Activated naive CD8-positive, alpha-beta T cell treated with anti-CD3 and anti-CD28 coated beads, Interleukin-2, amount 10 ng/mL, durations not matched to agents 7 days and 5 days (primary cell): ENCODE measurements at regions not wholly inside any gene's neighbourhood (a gene's known extent, or its start where the extent isn't known, plus 50 kb on each side); places are given as distances from the start of the nearest gene placed in this dataset.
"Not testable (repeated sequence)": the region's sequence is repeated elsewhere in the genome, so short reads cannot be mapped to it uniquely, and the experiment has no call there.

Experiments
- ATAC-seq: fragments of 150-1000 bp; cut with Tn5 transposase; one replicate; pipeline ENCODE4 v1.10.0; 2021; ENCODE audit warnings: low read depth, moderate library complexity
- POLR2A ChIA-PET: fragments of 350-600 bp; sonication (Branson Sonifier 250); formaldehyde crosslinking; loops from one replicate; lab custom pipeline; 2021; ENCODE audit warnings: antibody characterized with exemption; lab: Charles Lee
- DNase-seq: peaks from one replicate; pipeline ENCODE4 v3.0.0; 2021
- H3K27ac Mint-ChIP-seq: one replicate; pipeline ENCODE4 v1.8.0; 2022; ENCODE audit warnings: mild to moderate bottlenecking, mixed read lengths
- H3K27me3 Mint-ChIP-seq: one replicate; pipeline ENCODE4 v1.8.0; 2022; ENCODE audit warnings: mild to moderate bottlenecking, moderate library complexity, mixed read lengths
- H3K36me3 Mint-ChIP-seq: one replicate; pipeline ENCODE4 v1.8.0; 2021; ENCODE audit warnings: mild to moderate bottlenecking, mixed read lengths
- H3K4me1 Mint-ChIP-seq: one replicate; pipeline ENCODE4 v1.8.0; 2021; ENCODE audit warnings: mixed read lengths
- H3K4me3 Mint-ChIP-seq: one replicate; pipeline ENCODE4 v1.8.0; 2022; ENCODE audit warnings: mild to moderate bottlenecking, moderate library complexity, mixed read lengths
- H3K9me3 Mint-ChIP-seq: one replicate; pipeline ENCODE4 v1.8.0; 2021; ENCODE audit warnings: mixed read lengths

- Mint-ChIP-seq H3K27me3 (peaks cover 24% of the 10 kb centered on the region), H3K9me3 (peaks cover 3% of the 10 kb centered on the region), H3K27ac (no peak overlapping the region), H3K36me3 (no peaks in the 10 kb centered on the region), H3K4me1 (no peaks in the 10 kb centered on the region), H3K4me3 (no peak overlapping the region)
- no peak for ATAC-seq
- POLR2A ChIA-PET = no interaction called here
- no peak for DNase-seq
Observed at GRCh38 chr1:147413110-147413605, 128.1 kb upstream of the BCL9 start.

GRCh38 chr1:147414505-147415163, 126.7 kb upstream of the BCL9 start:
- no peaks in the 10 kb centered on the region for H3K36me3 Mint-ChIP-seq
- peaks cover under 1% of the 10 kb centered on the region for H3K9me3 Mint-ChIP-seq
- POLR2A ChIA-PET = no interaction called here
- DNase-seq = no peak
- H3K4me3 Mint-ChIP-seq = no peak overlapping the region
- no peak overlapping the region for H3K27ac Mint-ChIP-seq
- H3K27me3 Mint-ChIP-seq = peaks cover 33% of the 10 kb centered on the region
- ATAC-seq = no peak
- no peaks in the 10 kb centered on the region for H3K4me1 Mint-ChIP-seq

- Mint-ChIP-seq H3K27me3 (peaks cover 33% of the 10 kb centered on the region), H3K4me3 (no peak overlapping the region), H3K9me3 (no peaks in the 10 kb centered on the region), H3K4me1 (no peaks in the 10 kb centered on the region), H3K27ac (no peak overlapping the region), H3K36me3 (no peaks in the 10 kb centered on the region)
- DNase-seq (no peak), ATAC-seq (no peak)
- POLR2A ChIA-PET = no interaction called here
Observed at GRCh38 chr1:147417024-147417423, 124.3 kb upstream of the BCL9 start.

- H3K27me3 Mint-ChIP-seq, H3K4me1 Mint-ChIP-seq, POLR2A ChIA-PET, ATAC-seq, DNase-seq, H3K27ac Mint-ChIP-seq, H3K36me3 Mint-ChIP-seq, H3K9me3 Mint-ChIP-seq, H3K4me3 Mint-ChIP-seq: not testable (repeated sequence)
Observed at GRCh38 chr1:147423100-147423827, 118.0 kb upstream of the BCL9 start.

DNA sequence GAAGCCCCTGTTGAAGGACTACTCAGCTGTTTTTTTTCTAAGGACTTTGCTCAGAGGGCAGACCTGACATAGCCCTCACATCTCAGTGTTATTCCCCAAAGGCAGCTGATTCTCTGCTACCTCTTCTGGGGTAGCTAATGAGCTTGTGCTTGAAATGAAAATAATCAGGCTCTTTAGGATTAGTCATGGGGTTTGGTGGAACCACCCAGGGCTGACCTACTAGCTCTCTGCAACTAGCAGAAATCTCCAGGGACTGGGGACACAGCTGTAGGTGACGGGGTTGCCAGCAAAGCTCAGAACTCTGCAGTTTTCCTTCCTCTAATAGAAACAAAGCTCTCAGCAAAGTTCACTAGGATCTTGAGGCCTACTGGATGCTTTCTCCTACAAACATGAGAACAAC, 106.4 kb upstream of the BCL9 start:
- Mint-ChIP-seq H3K36me3 (no peaks in the 10 kb centered on the region), H3K4me3 (no peak overlapping the region), H3K4me1 (peaks cover 7% of the 10 kb centered on the region), H3K27me3 (peaks cover 5% of the 10 kb centered on the region), H3K27ac (no peak overlapping the region), H3K9me3 (no peaks in the 10 kb centered on the region)
- POLR2A ChIA-PET = no interaction called here
- DNase-seq (no peak), ATAC-seq (no peak)

GRCh38 chr1:147444381-147444780, 96.9 kb upstream of the BCL9 start:
- no peak overlapping the region for H3K27ac Mint-ChIP-seq
- POLR2A ChIA-PET = no interaction called here
- ATAC-seq (no peak), DNase-seq (no peak)
- H3K36me3 Mint-ChIP-seq = no peaks in the 10 kb centered on the region
- H3K4me1 Mint-ChIP-seq = no peaks in the 10 kb centered on the region
- H3K27me3 Mint-ChIP-seq = peaks cover 2% of the 10 kb centered on the region
- H3K4me3 Mint-ChIP-seq = no peak overlapping the region
- peaks cover 25% of the 10 kb centered on the region for H3K9me3 Mint-ChIP-seq

DNA sequence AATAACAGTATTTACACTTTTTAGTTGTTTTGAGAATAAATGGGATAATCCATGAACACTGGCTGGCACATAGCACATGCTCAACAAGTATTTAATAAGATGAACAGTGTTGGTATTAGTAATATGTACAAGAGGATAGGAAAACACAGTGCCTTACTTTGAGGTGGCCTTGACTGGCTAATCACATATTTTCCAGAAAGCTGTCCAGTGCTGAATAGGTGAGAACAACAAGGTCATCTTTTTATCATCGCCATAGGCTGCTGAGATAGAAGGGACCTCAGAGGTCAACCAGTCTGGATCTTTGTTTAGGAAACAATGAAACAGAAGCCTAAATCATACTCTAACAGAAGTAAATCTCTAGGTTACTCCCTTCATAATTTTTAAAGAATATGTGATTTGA, 89.7 kb upstream of the BCL9 start:
- no peak overlapping the region for H3K27ac Mint-ChIP-seq
- ATAC-seq (no peak), DNase-seq (no peak)
- H3K4me1 Mint-ChIP-seq = no peaks in the 10 kb centered on the region
- POLR2A ChIA-PET = no interaction called here
- H3K27me3 Mint-ChIP-seq = peaks cover 3% of the 10 kb centered on the region
- peaks cover 6% of the 10 kb centered on the region for H3K9me3 Mint-ChIP-seq
- no peak overlapping the region for H3K4me3 Mint-ChIP-seq
- H3K36me3 Mint-ChIP-seq = no peaks in the 10 kb centered on the region

DNA sequence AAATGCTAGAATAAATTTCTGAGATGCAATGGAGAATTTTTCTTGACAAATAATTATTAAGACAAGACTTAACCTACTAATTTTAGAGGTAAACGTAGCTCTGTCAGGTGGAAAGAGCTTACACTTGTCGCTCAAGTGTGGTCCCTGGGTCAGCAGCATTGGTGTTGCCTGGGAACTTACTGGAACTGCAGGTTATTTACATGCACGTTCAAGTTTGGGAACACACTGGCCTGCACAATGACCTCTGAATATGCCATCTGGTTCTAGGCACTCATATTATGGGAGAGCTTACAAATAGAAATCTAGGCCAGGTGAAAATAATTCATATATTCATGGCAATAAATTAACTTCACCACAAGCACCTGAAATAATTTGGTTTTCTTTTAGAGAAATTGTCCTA, 88.5 kb upstream of the BCL9 start:
- no peak overlapping the region for H3K27ac Mint-ChIP-seq
- ATAC-seq (no peak), DNase-seq (no peak)
- H3K4me1 Mint-ChIP-seq = no peaks in the 10 kb centered on the region
- POLR2A ChIA-PET = no interaction called here
- H3K36me3 Mint-ChIP-seq = no peaks in the 10 kb centered on the region
- no peak overlapping the region for H3K4me3 Mint-ChIP-seq
- peaks cover 8% of the 10 kb centered on the region for H3K27me3 Mint-ChIP-seq
- no peaks in the 10 kb centered on the region for H3K9me3 Mint-ChIP-seq

DNA sequence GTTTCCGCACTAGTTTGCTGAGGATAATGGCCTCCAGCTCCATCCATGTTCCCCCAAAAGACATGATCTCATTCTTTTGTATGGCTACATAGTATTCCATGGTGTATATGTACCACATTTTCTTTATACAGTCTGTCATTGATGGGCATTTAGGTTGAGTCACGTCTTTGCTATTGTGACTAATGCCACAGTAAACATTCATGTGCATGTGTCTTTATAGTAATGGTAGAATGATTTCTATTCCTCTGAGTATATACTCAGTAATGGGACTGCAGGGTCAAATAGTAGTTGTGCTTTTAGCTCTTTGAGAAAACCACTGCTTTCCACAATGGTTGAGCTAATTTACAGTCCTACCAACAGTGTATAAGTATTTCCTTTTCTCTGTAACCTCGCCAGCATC, 78.3 kb upstream of the BCL9 start:
- peaks cover 22% of the 10 kb centered on the region for H3K9me3 Mint-ChIP-seq
- H3K4me1 Mint-ChIP-seq = no peaks in the 10 kb centered on the region
- DNase-seq (no peak), ATAC-seq (no peak)
- POLR2A ChIA-PET = no interaction called here
- H3K4me3 Mint-ChIP-seq = no peak overlapping the region
- H3K36me3 Mint-ChIP-seq = no peaks in the 10 kb centered on the region
- H3K27me3 Mint-ChIP-seq = peaks cover 39% of the 10 kb centered on the region
- H3K27ac Mint-ChIP-seq = no peak overlapping the region

DNA sequence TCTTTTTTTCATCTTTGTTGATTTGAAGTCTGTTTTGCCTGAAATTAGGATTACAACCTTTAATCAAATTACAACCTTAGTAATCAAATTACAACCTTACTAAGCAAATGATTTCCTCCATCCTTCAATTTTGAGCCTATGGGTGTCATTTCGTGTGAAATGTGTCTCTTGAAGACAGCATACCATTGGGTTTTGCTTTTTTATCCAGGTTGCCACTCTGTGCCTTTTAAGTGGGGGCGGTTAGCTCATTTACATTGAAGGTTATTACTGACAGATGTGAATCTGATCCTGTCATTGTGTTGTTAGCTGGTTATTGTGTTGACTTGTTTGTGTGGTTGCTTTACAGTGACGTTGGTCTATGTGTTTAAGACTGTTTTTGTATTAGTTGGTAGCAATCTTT, 74.8 kb upstream of the BCL9 start:
- Mint-ChIP-seq H3K36me3 (no peaks in the 10 kb centered on the region), H3K9me3 (peaks cover 24% of the 10 kb centered on the region), H3K4me1 (no peaks in the 10 kb centered on the region), H3K27me3 (peaks cover 39% of the 10 kb centered on the region), H3K4me3 (no peak overlapping the region), H3K27ac (no peak overlapping the region)
- DNase-seq (no peak), ATAC-seq (no peak)
- POLR2A ChIA-PET = no interaction called here

- no peak overlapping the region for H3K27ac Mint-ChIP-seq
- peaks cover 23% of the 10 kb centered on the region for H3K9me3 Mint-ChIP-seq
- ATAC-seq (no peak), DNase-seq (no peak)
- no peaks in the 10 kb centered on the region for H3K36me3 Mint-ChIP-seq
- H3K4me1 Mint-ChIP-seq = no peaks in the 10 kb centered on the region
- H3K4me3 Mint-ChIP-seq = no peak overlapping the region
- POLR2A ChIA-PET = no interaction called here
- H3K27me3 Mint-ChIP-seq = peaks cover 27% of the 10 kb centered on the region
Observed at GRCh38 chr1:147470079-147470478, 71.2 kb upstream of the BCL9 start.

DNA sequence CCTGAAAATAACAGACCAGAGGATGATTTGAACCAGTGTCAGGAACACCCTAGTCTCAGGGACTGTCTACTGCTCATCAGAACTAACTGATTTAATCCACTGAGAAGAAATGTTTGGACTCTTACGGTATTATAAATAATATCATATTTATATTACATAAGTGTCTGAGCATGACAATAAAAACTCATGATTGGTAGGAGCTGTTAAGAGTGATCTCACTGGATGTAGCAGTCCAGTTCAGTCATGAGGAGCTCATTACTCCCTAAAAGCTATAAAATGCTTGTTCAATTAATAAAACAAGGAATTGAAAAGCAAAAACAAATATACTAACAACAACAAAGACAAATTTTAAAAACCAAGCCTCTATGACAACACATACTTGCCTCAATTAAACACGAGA, 68.8 kb upstream of the BCL9 start:
- no peaks in the 10 kb centered on the region for H3K4me1 Mint-ChIP-seq
- H3K9me3 Mint-ChIP-seq = peaks cover 3% of the 10 kb centered on the region
- H3K4me3 Mint-ChIP-seq = no peak overlapping the region
- H3K27me3 Mint-ChIP-seq = peaks cover 9% of the 10 kb centered on the region
- DNase-seq (no peak), ATAC-seq (no peak)
- H3K36me3 Mint-ChIP-seq = no peaks in the 10 kb centered on the region
- no peak overlapping the region for H3K27ac Mint-ChIP-seq
- POLR2A ChIA-PET = no interaction called here

DNA sequence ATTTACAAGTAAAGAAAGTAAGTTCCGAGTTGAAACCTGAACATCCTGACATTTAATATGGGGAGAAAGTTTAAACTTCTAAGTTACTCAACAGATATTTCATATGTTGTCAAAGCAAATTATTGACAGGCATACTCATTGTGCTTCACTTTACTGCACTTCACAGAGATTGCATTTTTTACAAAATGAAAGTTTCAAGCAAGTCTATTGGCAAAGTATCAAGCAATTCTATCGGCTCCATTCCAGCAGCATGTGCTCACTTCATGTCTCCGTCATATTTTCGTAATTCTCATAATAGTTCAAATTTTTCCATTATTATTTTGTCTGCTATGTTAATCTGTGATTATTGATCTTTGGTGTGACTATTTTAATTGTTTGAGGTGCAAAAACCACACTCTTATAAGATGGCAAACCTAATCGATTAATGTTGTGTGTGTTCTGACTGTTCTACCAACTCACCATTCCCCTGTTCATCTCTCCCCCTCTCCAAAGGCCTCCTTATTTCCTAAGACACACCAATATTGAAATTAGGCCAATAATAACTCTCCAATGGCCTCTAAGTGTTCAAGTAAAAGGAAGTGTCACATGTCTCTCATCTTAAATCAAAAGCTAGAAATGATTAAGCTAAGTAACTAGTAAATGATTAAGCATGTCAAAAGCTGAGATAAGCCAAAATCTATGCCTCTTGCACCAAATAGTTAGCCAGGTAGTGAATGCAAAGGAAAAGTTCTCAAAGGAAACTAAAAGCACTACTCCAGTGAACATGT, 68.2 kb upstream of the BCL9 start:
- Mint-ChIP-seq H3K9me3 (peaks cover 3% of the 10 kb centered on the region), H3K36me3 (no peaks in the 10 kb centered on the region), H3K4me3 (no peak overlapping the region), H3K27ac (no peak overlapping the region), H3K4me1 (no peaks in the 10 kb centered on the region), H3K27me3 (peaks cover 11% of the 10 kb centered on the region)
- DNase-seq = no peak
- POLR2A ChIA-PET = no interaction called here
- ATAC-seq = no peak

GRCh38 chr1:147473733-147474049, 67.6 kb upstream of the BCL9 start:
- POLR2A ChIA-PET = no interaction called here

More at GRCh38 chr1:147473733-147474049, 67.6 kb upstream of the BCL9 start:
- Mint-ChIP-seq H3K4me3 (no peak overlapping the region), H3K4me1 (no peaks in the 10 kb centered on the region), H3K9me3 (peaks cover 3% of the 10 kb centered on the region), H3K36me3 (no peaks in the 10 kb centered on the region), H3K27me3 (peaks cover 13% of the 10 kb centered on the region), H3K27ac (no peak overlapping the region)
- no peak for ATAC-seq
- no peak for DNase-seq
